HCT116 (cell line): ENCODE measurements at regions not wholly inside any gene's neighbourhood (a gene's known extent, or its start where the extent isn't known, plus 50 kb on each side); places are given as distances from the start of the nearest gene placed in this dataset.

ENCODE experiments used
- ATAC-seq: fragments of 200-7000 bp; cut with Tn5 transposase; 2 replicates; pipeline ENCODE4 v1.9.1; 2020; ENCODE audit warnings: mild to moderate bottlenecking, moderate library complexity
- BruUV-seq: library from RNA; stranded (reverse); fragments of 400-500 nt; replicated peaks from 2 replicates; lab custom pipeline; 2021; lab: Mats Ljungman, UMichigan
- CTCF ChIA-PET: fragments of 300-600 bp; sonication (Branson Sonifier 250); formaldehyde crosslinking; loops from one replicate; lab custom pipeline; 2021; ENCODE audit warnings: antibody characterized with exemption; lab: Charles Lee
- POLR2A ChIA-PET: fragments of 300-600, 350-600 bp; sonication (Branson Sonifier 250); formaldehyde crosslinking; loops from one replicate; lab custom pipeline; 2021; ENCODE audit warnings: antibody characterized with exemption; lab: Charles Lee
- RAD21 ChIA-PET, 2 experiments: fragments of 300-600 bp; sonication (Branson Sonifier 250); formaldehyde crosslinking; loops; one replicate each; lab custom pipeline; 2023; ENCODE audit warnings: low total read pairs in 2 of 2; ENCODE audit not compliant: uncharacterized antibody in 2 of 2, unreplicated experiment in 2 of 2, low non-redundant PET in 1 of 2; lab: Charles Lee
- DNase-seq: peaks from one replicate; pipeline ENCODE4 v3.0.0-alpha.2; 2010; ENCODE audit warnings: low read depth, low spot score
- H2AFZ ChIP-seq: fragments of 200-600 bp; shearing (Covaris generic), sonication (generic); 2 replicates; pipeline ENCODE4 v1.6.1; 2017; ENCODE audit warnings: low read depth, mixed run types, mixed read lengths, antibody characterized with exemption, low read length; ENCODE audit not compliant: poor library complexity, severe bottlenecking
- H3K27ac ChIP-seq: 2 replicates; pipeline ENCODE4 v1.5.1; 2012; ENCODE audit warnings: low read depth, low read length
- H3K27me3 ChIP-seq: fragments of 200-600 bp; sonication (generic); 2 replicates; pipeline ENCODE4 v1.6.1; 2016; ENCODE audit warnings: mixed run types, low read length, mixed read lengths; ENCODE audit not compliant: insufficient read depth
- H3K36me3 ChIP-seq, 2 experiments: fragments of 200-500 bp in 1 of 2; fragments of 200-600 bp in 1 of 2; sonication (Bioruptor generic) in 1 of 2; sonication (generic) in 1 of 2; 2 replicates each; pipeline versions ENCODE4 v1.5.1 to v1.6.1; 2014 to 2016; ENCODE audit warnings: low read length in 2 of 2, inconsistent platforms in 1 of 2, mixed read lengths in 1 of 2, mixed run types in 1 of 2; ENCODE audit not compliant: insufficient read depth in 2 of 2, control insufficient read depth in 1 of 2
- H3K4me1 ChIP-seq, 2 experiments: fragments of 200-600 bp in 1 of 2; sonication (generic) in 1 of 2; 2 replicates each; pipeline versions ENCODE4 v1.5.1 to v1.6.1; 2012 to 2017; ENCODE audit warnings: low read length in 2 of 2, inconsistent platforms in 1 of 2, mild to moderate bottlenecking in 1 of 2, mixed read lengths in 1 of 2, mixed run types in 1 of 2, moderate library complexity in 1 of 2; ENCODE audit not compliant: insufficient read depth in 2 of 2, control insufficient read depth in 1 of 2
- H3K4me2 ChIP-seq: fragments of 200-600 bp; sonication (generic); 2 replicates; pipeline ENCODE4 v1.6.1; 2017; ENCODE audit warnings: mixed run types, low read length, mixed read lengths
- H3K4me3 ChIP-seq, 2 experiments: fragments of 200-600 bp in 1 of 2; sonication (generic) in 1 of 2; replicated peaks in 1 of 2; 2 replicates each; pipeline ENCODE4 v1.5.1; 2011 to 2016; ENCODE audit warnings: low read length in 2 of 2, control low read depth in 1 of 2, low read depth in 1 of 2, mild to moderate bottlenecking in 1 of 2, mixed read lengths in 1 of 2, mixed run types in 1 of 2
- H3K79me2 ChIP-seq: fragments of 200-600 bp; sonication (generic); 2 replicates; pipeline ENCODE4 v1.6.1; 2017; ENCODE audit warnings: mild to moderate bottlenecking, mixed run types, low read length, moderate library complexity, mixed read lengths; ENCODE audit not compliant: insufficient read depth
- H3K9ac ChIP-seq: fragments of 200-600 bp; sonication (generic); 2 replicates; pipeline ENCODE4 v1.6.1; 2016; ENCODE audit warnings: low read length, mixed read lengths
- H3K9me2 ChIP-seq: fragments of 200-600 bp; sonication (generic), shearing (Covaris generic); 2 replicates; pipeline ENCODE4 v1.6.1; 2017; ENCODE audit warnings: mixed run types, mild to moderate bottlenecking, moderate library complexity; ENCODE audit not compliant: insufficient read depth
- H3K9me3 ChIP-seq, 2 experiments: fragments of 200-500 bp in 1 of 2; fragments of 200-600 bp in 1 of 2; sonication (Bioruptor generic) in 1 of 2; sonication (generic) in 1 of 2; 2 replicates each; pipeline ENCODE4 v1.6.1; 2014 to 2017; ENCODE audit warnings: low read length in 2 of 2, mixed read lengths in 2 of 2, inconsistent platforms in 1 of 2, low read depth in 1 of 2, mild to moderate bottlenecking in 1 of 2, mixed run types in 1 of 2, moderate library complexity in 1 of 2; ENCODE audit not compliant: control insufficient read depth in 1 of 2, insufficient read depth in 1 of 2
- H4K20me1 ChIP-seq: fragments of 200-600 bp; sonication (generic), shearing (Covaris generic); 2 replicates; pipeline ENCODE4 v1.6.1; 2017; ENCODE audit warnings: mixed run types, mild to moderate bottlenecking, moderate library complexity; ENCODE audit not compliant: insufficient read depth
- CBX3 ChIP-seq: IDR thresholded peaks from 2 replicates; pipeline ENCODE4 v1.6.1; 2012; ENCODE audit warnings: low read depth
- CEBPB ChIP-seq: IDR thresholded peaks from 2 replicates; pipeline ENCODE4 v1.6.1; 2012; ENCODE audit warnings: low read depth
- CTCF ChIP-seq, 3 experiments: fragments of 200-600 bp in 1 of 3; sonication (generic) in 1 of 3; IDR thresholded peaks in 2 of 3; conservative IDR thresholded peaks in 1 of 3; 2 replicates each; pipeline ENCODE4 v1.5.1; 2012 to 2017; ENCODE audit warnings: low read depth in 2 of 3, low read length in 2 of 3, antibody characterized with exemption in 1 of 3, borderline replicate concordance in 1 of 3, control low read depth in 1 of 3, mild to moderate bottlenecking in 1 of 3, mixed read lengths in 1 of 3, mixed run types in 1 of 3, moderate library complexity in 1 of 3; ENCODE audit not compliant: insufficient read depth in 1 of 3
- EGR1 ChIP-seq: IDR thresholded peaks from 2 replicates; pipeline ENCODE4 v1.6.1; 2012; ENCODE audit warnings: low read depth
- EZH2 ChIP-seq: fragments of 200-600 bp; sonication (generic); IDR thresholded peaks from 2 replicates; pipeline ENCODE4 v1.6.1; 2017; ENCODE audit warnings: antibody characterized with exemption, mixed run types
- JUND ChIP-seq: IDR thresholded peaks from 2 replicates; pipeline ENCODE4 v1.6.1; 2012
- MAX ChIP-seq: IDR thresholded peaks from 2 replicates; pipeline ENCODE4 v1.6.1; 2012
- POLR2A ChIP-seq: IDR thresholded peaks from 2 replicates; pipeline ENCODE4 v1.7.0; 2011; ENCODE audit warnings: borderline replicate concordance; ENCODE audit not compliant: insufficient read depth, insufficient read length; ENCODE audit errors: extremely low read depth
- REST ChIP-seq: IDR thresholded peaks from 2 replicates; pipeline ENCODE4 v1.6.1; 2012; ENCODE audit warnings: low read depth
- SIN3A ChIP-seq: IDR thresholded peaks from 2 replicates; pipeline ENCODE4 v1.6.1; 2012; ENCODE audit warnings: low read depth
- SP1 ChIP-seq: IDR thresholded peaks from 2 replicates; pipeline ENCODE4 v1.6.1; 2012; ENCODE audit warnings: low read depth
- SRF ChIP-seq: IDR thresholded peaks from 2 replicates; pipeline ENCODE4 v1.6.1; 2012; ENCODE audit warnings: low read depth
- TCF7L2 ChIP-seq: IDR thresholded peaks from 2 replicates; pipeline ENCODE4 v1.7.0; 2011; ENCODE audit warnings: borderline replicate concordance, inconsistent platforms; ENCODE audit not compliant: insufficient read depth, insufficient read length; ENCODE audit errors: extremely low read depth
- YY1 ChIP-seq: IDR thresholded peaks from 2 replicates; pipeline ENCODE4 v1.6.1; 2011; ENCODE audit warnings: low read length, low read depth, moderate library complexity, mild to moderate bottlenecking; ENCODE audit not compliant: insufficient replicate concordance; ENCODE audit errors: extremely low read depth
- ZBTB33 ChIP-seq: IDR thresholded peaks from 2 replicates; pipeline ENCODE4 v1.6.1; 2011; ENCODE audit warnings: mild to moderate bottlenecking, low read length, moderate library complexity; ENCODE audit not compliant: insufficient replicate concordance; ENCODE audit errors: extremely low read depth
- ZFX ChIP-seq: fragments of 450-650 bp; IDR thresholded peaks from 2 replicates; pipeline ENCODE4 v1.6.1; 2017
- intact Hi-C: fragments of 100-400 bp; cut with micrococcal nuclease; formaldehyde crosslinking; loops from 2 replicates; pipeline ENCODE4 v1.10.0; 2022

- no peaks in the 10 kb centered on the region for H3K79me2 ChIP-seq
- no peak for DNase-seq
- TF ChIP-seq JUND (no peak), ZFX (no peak), ZBTB33 (no peak), POLR2A (no peak), MAX (no peak), REST (no peak), SRF (no peak), SP1 (no peak), YY1 (no peak), TCF7L2 (no peak), CBX3 (no peak), CTCF (IDR thresholded peaks at IDR 0.05 in 2 of 3, conservative IDR thresholded peaks at IDR 0.05 in 1 of 3; ENCODE audit: borderline replicate concordance in 1 of 3, insufficient read depth in 1 of 3, low read depth in 2 of 3, low read length in 2 of 3) (no peak), EZH2 (no peak), EGR1 (no peak), SIN3A (no peak), CEBPB (no peak)
- TF ChIP-seq, all 23 proteins: peak for 0
- Histone ChIP-seq H3K4me2 (no peak overlapping the region), H3K27me3 (no peaks in the 10 kb centered on the region), H4K20me1 (no peaks in the 10 kb centered on the region), H3K4me3 (no peak overlapping the region), H3K9me2 (no peaks in the 10 kb centered on the region), H3K27ac (no peak overlapping the region), H3K36me3 (no peaks in the 10 kb centered on the region), H3K9me3 (peaks cover 0 to 2% of the 10 kb centered on the region in 2 experiments; a peak in 2 of 4 replicates), H3K9ac (no peak overlapping the region), H2AFZ (no peak overlapping the region), H3K4me1 (no peaks in the 10 kb centered on the region)
- CTCF ChIA-PET: no interaction called here
- no TSS peak for BruUV-seq
- POLR2A ChIA-PET: no interaction called here
- intact Hi-C loops: no loop called here
- no peak for ATAC-seq
- RAD21 ChIA-PET: no interaction called here
Measured at GRCh38 chr11:90844041-90844440, 621.2 kb upstream of the CHORDC1 start.
